ENCODE measurements at regions not wholly inside any gene's neighbourhood (a gene's known extent, or its start where the extent isn't known, plus 50 kb on each side); places are given as distances from the start of the nearest gene placed in this dataset.

DNA sequence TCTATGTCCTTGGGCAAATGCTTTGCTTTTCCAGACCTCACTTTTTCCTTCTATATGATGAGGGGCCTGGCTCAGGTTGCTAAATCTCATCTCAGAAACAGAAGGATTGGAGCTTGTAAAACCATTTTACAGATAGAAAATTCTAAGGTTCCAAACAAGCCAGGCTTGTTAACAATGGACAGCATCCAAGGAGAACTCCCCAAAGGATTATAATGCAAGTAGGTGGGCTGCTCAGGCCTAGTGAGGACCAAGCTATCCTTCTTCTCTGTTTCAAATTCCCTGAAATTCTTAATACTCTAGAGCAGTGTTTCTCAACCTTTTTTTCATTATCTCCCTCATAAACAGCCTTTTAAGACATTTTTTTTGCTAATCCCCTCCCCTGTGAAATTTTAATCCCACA lies 269.8 kb downstream of the TMEM38B start:
- no peak overlapping the region for H3K4me3 ChIP-seq (ENCODE audit: low read depth, low read length)
- no peak for TF ChIP-seq CTCF (IDR thresholded peaks at IDR 0.05; ENCODE audit: control insufficient read depth, extremely low read depth, insufficient read depth)
- DNase-seq (ENCODE audit: low read depth) = no peak

DNA sequence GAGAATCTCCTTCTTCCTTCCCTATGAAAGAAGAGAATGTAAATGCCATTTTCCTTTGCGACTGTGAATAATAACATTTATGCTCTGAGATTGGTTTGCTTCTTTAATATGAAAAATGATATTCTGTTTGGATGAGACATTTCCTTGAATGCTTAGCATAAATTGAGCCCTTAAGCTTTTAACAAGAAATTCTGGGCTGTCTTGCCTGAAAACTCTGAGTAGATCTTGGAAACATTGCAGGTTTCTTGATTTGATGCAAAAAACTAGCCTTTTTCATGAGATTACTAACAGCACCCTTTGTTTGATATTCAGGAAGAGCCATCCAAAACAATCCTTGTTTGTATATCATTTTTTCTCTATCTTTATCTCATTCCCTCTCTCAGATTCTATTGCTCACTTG lies 272.5 kb downstream of the TMEM38B start:
- no peak overlapping the region for H3K4me3 ChIP-seq (ENCODE audit: low read depth, low read length)

DNA sequence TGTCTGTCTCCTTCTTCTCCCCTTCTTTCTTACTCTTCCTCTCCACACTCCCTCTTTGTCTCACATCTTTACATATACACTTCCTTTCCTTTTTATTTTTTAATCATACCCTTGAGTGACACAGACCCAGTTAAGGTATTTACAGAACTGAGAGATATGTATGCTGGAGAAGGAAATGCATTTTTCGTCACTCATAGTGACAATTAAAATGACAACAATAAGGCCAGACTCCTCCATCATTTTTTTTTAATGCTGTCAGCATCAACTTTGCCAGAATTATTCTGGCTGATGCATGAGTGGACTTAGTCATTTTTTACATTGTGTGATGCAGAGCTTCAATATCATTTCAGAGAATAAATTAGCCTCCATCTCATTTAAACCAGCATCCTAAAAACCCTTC lies 272.9 kb downstream of the TMEM38B start:
- H3K4me3 ChIP-seq (ENCODE audit: low read depth, low read length) = no peak overlapping the region
- no peak for TF ChIP-seq CTCF (IDR thresholded peaks at IDR 0.05; ENCODE audit: control insufficient read depth, extremely low read depth, insufficient read depth)
- no peak for DNase-seq (ENCODE audit: low read depth)

More for the DNA sequence above, 272.5 kb downstream of the TMEM38B start:
- no peak for TF ChIP-seq CTCF (IDR thresholded peaks at IDR 0.05; ENCODE audit: control insufficient read depth, extremely low read depth, insufficient read depth)
- no peak for DNase-seq (ENCODE audit: low read depth)

DNA sequence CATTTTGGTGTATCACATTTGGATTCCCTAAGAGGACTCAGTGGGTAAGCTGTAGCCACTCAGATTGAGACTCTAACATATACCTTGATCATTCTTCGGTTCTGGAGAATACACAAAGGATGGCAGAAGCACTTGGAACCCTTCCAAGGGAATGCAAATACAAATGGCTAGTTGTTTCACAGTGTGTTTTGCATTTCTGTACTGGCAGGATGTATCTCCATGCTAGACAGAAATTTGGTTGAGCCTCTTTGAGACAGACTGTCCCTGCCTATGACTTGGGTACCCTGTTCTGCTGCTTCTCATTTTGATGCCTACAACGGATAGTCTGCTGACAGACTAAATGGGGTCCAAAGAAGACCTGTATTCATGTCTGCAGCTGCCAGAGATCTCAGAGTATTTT lies 273.5 kb downstream of the TMEM38B start:
- DNase-seq (ENCODE audit: low read depth) = no peak
- no peak for TF ChIP-seq CTCF (IDR thresholded peaks at IDR 0.05; ENCODE audit: control insufficient read depth, extremely low read depth, insufficient read depth)
- no peak overlapping the region for H3K4me3 ChIP-seq (ENCODE audit: low read depth, low read length)

- DNase-seq (ENCODE audit: low read depth) = no peak
- H3K4me3 ChIP-seq (ENCODE audit: low read depth, low read length) = no peak overlapping the region
- TF ChIP-seq CTCF (IDR thresholded peaks at IDR 0.05; ENCODE audit: control insufficient read depth, extremely low read depth, insufficient read depth) = no peak
Observed at GRCh38 chr9:105968811-105969466, 274.6 kb downstream of the TMEM38B start.

DNA sequence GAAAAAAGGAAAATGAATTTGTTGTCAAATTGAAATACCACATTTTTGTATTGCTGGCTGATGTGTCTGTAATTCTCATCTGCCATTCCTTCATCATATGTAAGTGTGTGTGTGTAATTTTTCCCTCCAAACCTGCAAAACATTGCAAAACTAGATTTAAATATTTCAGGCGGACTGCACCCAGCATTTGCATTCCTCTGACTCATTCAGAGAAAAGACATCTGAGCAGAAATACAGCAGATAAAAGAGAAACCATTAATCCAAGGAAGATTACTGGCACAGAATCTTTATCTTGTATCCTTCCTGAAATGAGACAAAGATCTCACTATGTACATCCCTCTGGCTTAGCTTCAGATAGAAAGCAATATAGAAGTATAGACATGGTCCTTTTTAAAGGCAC lies 275.3 kb downstream of the TMEM38B start:
- no peak for DNase-seq (ENCODE audit: low read depth)
- TF ChIP-seq CTCF (IDR thresholded peaks at IDR 0.05; ENCODE audit: control insufficient read depth, extremely low read depth, insufficient read depth) = no peak
- no peak overlapping the region for H3K4me3 ChIP-seq (ENCODE audit: low read depth, low read length)

DNA sequence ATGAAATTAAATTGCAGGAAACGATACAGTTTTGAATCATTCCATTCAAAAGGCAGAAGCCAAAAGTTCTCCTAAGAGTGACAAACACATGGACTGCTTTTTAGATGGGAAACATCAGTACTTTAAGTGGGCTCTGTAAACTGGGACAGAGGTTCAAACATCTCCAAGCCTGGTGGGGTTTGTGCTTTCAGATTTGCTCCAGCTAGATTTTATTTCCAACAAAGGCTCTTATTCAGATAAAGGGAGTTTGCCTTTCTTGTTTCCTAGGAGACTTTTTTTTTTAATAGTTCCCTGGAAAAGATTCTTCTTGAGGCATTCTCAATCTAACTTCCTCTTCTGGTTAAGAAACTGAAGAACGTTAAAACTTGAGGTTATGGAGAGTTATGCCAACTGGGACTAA lies 277.6 kb downstream of the TMEM38B start:
- no peak for TF ChIP-seq CTCF (IDR thresholded peaks at IDR 0.05; ENCODE audit: control insufficient read depth, extremely low read depth, insufficient read depth)
- no peak for DNase-seq (ENCODE audit: low read depth)
- no peak overlapping the region for H3K4me3 ChIP-seq (ENCODE audit: low read depth, low read length)

Measured in LNCaP clone FGC (cell line).